ENCODE measurements at regions not wholly inside any gene's neighbourhood (a gene's known extent, or its start where the extent isn't known, plus 50 kb on each side); places are given as distances from the start of the nearest gene placed in this dataset.

DNA sequence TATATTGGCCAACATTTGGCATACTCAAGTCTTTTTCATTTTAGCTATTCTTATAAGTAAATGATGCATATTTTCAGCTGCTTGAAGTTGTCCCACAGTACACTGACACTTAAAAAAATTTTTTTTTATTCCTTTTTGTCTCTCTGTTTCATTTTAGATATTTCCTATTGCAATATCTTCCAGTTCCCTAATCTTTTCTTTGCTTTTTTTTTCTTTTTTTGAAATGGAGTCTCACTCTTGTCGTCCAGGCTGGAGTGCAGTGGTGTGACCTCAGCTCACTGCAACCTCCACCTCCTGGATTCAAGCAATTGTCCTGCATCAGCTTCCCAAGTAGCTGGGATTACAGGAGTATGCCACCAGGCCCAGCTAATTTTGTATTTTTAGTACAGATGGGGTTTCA lies 217.4 kb upstream of the KRR1 start:
- peak; percentile 93 for TF ChIP-seq ZFP30 (CRISPR knock-in tag; IDR thresholded peaks at IDR 0.05)
- no peak for TF ChIP-seq ESRRG (CRISPR knock-in tag; IDR thresholded peaks at IDR 0.05)
- TF ChIP-seq, protein P1, sequence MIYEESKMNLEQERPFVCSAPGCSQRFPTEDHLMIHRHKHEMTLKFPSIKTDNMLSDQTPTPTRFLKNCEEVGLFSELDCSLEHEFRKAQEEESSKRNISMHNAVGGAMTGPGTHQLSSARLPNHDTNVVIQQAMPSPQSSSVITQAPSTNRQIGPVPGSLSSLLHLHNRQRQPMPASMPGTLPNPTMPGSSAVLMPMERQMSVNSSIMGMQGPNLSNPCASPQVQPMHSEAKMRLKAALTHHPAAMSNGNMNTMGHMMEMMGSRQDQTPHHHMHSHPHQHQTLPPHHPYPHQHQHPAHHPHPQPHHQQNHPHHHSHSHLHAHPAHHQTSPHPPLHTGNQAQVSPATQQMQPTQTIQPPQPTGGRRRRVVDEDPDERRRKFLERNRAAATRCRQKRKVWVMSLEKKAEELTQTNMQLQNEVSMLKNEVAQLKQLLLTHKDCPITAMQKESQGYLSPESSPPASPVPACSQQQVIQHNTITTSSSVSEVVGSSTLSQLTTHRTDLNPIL (CRISPR knock-in tag; IDR thresholded peaks at IDR 0.05; ENCODE audit: low read depth), result no peak

DNA sequence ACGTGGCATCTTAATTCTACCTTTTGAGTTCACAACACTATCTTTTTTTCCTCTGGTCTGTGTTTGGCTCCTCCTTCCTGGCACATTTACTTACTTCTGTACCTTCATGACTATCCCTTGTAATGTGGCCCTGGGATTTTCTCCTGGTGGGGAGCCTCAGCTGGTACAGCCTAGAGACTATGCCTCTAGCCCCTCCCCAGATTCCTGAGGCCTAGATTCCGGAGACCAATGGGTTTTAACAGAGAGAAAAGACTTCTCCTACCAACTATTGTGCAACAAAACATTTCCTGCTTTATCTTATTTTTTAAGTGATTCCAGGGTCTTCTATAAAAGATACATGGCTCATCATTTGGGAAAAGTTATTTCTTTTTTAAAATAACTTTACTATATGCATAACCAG lies 216.2 kb upstream of the KRR1 start:
- TF ChIP-seq, protein P1 (CRISPR knock-in tag; IDR thresholded peaks at IDR 0.05; ENCODE audit: low read depth), result no peak
- TF ChIP-seq ZNF565 (CRISPR knock-in tag; conservative IDR thresholded peaks at IDR 0.05; ENCODE audit: low read depth) (no peak), ZNF8 (CRISPR knock-in tag; IDR thresholded peaks at IDR 0.05) (no peak), TCF4 (CRISPR knock-in tag; IDR thresholded peaks at IDR 0.05; ENCODE audit: borderline replicate concordance) (no peak), PPARA (CRISPR knock-in tag; IDR thresholded peaks at IDR 0.05; ENCODE audit: borderline replicate concordance) (no peak), ZFP3 (CRISPR knock-in tag; IDR thresholded peaks at IDR 0.05) (no peak), ESRRG (CRISPR knock-in tag; IDR thresholded peaks at IDR 0.05) (no peak), ZNF70 (CRISPR knock-in tag; IDR thresholded peaks at IDR 0.05) (no peak), CSDC2 (CRISPR knock-in tag; IDR thresholded peaks at IDR 0.05) (no peak), ZC3H10 (CRISPR knock-in tag; IDR thresholded peaks at IDR 0.05) (no peak), SNAI2 (CRISPR knock-in tag; IDR thresholded peaks at IDR 0.05) (no peak), RARB (CRISPR knock-in tag; IDR thresholded peaks at IDR 0.05) (no peak)
- TF ChIP-seq, protein P2, sequence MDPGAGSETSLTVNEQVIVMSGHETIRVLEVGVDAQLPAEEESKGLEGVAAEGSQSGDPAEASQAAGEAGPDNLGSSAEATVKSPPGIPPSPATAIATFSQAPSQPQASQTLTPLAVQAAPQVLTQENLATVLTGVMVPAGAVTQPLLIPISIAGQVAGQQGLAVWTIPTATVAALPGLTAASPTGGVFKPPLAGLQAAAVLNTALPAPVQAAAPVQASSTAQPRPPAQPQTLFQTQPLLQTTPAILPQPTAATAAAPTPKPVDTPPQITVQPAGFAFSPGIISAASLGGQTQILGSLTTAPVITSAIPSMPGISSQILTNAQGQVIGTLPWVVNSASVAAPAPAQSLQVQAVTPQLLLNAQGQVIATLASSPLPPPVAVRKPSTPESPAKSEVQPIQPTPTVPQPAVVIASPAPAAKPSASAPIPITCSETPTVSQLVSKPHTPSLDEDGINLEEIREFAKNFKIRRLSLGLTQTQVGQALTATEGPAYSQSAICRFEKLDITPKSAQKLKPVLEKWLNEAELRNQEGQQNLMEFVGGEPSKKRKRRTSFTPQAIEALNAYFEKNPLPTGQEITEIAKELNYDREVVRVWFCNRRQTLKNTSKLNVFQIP (CRISPR knock-in tag; IDR thresholded peaks at IDR 0.05; ENCODE audit: borderline replicate concordance, low read depth), result no peak
- TF ChIP-seq, protein P3, sequence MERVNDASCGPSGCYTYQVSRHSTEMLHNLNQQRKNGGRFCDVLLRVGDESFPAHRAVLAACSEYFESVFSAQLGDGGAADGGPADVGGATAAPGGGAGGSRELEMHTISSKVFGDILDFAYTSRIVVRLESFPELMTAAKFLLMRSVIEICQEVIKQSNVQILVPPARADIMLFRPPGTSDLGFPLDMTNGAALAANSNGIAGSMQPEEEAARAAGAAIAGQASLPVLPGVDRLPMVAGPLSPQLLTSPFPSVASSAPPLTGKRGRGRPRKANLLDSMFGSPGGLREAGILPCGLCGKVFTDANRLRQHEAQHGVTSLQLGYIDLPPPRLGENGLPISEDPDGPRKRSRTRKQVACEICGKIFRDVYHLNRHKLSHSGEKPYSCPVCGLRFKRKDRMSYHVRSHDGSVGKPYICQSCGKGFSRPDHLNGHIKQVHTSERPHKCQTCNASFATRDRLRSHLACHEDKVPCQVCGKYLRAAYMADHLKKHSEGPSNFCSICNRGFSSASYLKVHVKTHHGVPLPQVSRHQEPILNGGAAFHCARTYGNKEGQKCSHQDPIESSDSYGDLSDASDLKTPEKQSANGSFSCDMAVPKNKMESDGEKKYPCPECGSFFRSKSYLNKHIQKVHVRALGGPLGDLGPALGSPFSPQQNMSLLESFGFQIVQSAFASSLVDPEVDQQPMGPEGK (CRISPR knock-in tag; IDR thresholded peaks at IDR 0.05; ENCODE audit: borderline replicate concordance), result no peak
- TF ChIP-seq, protein P4, sequence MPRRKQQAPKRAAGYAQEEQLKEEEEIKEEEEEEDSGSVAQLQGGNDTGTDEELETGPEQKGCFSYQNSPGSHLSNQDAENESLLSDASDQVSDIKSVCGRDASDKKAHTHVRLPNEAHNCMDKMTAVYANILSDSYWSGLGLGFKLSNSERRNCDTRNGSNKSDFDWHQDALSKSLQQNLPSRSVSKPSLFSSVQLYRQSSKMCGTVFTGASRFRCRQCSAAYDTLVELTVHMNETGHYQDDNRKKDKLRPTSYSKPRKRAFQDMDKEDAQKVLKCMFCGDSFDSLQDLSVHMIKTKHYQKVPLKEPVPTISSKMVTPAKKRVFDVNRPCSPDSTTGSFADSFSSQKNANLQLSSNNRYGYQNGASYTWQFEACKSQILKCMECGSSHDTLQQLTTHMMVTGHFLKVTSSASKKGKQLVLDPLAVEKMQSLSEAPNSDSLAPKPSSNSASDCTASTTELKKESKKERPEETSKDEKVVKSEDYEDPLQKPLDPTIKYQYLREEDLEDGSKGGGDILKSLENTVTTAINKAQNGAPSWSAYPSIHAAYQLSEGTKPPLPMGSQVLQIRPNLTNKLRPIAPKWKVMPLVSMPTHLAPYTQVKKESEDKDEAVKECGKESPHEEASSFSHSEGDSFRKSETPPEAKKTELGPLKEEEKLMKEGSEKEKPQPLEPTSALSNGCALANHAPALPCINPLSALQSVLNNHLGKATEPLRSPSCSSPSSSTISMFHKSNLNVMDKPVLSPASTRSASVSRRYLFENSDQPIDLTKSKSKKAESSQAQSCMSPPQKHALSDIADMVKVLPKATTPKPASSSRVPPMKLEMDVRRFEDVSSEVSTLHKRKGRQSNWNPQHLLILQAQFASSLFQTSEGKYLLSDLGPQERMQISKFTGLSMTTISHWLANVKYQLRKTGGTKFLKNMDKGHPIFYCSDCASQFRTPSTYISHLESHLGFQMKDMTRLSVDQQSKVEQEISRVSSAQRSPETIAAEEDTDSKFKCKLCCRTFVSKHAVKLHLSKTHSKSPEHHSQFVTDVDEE (CRISPR knock-in tag; IDR thresholded peaks at IDR 0.05), result no peak
- ATAC-seq, result no peak

More for the DNA sequence above, 217.4 kb upstream of the KRR1 start:
- no peak for ATAC-seq

DNA sequence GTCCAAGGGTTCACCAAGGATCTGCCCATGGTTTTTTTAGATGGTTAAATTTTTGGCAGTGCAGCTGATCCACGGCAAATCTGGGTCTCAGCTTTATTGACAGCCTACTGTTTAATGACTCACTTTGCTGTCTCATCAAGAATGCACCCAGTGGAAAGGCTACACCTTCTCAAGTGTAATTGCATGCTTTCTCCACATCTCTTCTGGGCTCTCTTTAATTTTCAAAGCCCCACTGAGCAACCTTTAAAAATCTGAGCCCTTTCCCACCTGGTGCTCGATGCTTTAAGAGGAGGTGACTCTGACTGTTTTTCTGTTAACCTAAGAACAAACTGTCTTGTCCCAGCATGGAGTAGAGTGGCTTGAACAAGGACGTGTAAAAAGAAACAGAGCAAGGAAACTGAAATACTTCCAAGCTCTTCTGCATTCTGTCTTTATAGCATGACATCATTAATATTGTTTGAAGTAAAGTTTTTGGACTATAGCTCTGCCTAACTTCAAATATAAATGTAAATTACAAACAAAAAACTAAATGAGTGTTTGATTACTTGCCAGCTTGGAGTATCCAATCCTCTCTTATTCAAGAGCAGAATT lies 214.2 kb upstream of the KRR1 start:
- peak; percentile 43 for ATAC-seq
- TF ChIP-seq ZNF565 (CRISPR knock-in tag; conservative IDR thresholded peaks at IDR 0.05; ENCODE audit: low read depth), result no peak
- no peak for TF ChIP-seq ZFP30 (CRISPR knock-in tag; IDR thresholded peaks at IDR 0.05)
- no peak for TF ChIP-seq TCF4 (CRISPR knock-in tag; IDR thresholded peaks at IDR 0.05; ENCODE audit: borderline replicate concordance)
- no peak for TF ChIP-seq CSDC2 (CRISPR knock-in tag; IDR thresholded peaks at IDR 0.05)

DNA sequence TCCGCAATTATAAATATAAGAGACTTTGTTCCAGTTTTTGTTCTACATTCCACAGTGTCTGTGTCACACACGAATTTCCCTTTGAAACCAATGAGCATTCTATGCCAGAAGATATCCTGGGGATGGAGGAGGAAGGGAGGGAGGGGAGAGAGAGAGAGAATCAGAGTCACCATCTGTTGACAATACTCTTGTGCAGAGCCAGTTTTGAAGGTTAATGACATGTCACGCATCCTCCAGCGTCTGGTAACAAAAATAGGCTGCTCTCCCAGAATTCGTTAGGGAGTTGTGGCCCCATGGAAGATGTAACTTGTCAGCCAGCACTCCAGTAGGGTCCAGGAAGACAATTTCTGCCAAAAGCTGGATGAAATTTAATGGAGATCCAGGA lies 213.5 kb upstream of the KRR1 start:
- ATAC-seq, result peak; percentile 64
- peak; percentile 63; the same call in 1 of the 2 replicates for TF ChIP-seq TCF4 (CRISPR knock-in tag; IDR thresholded peaks at IDR 0.05; ENCODE audit: borderline replicate concordance)
- no peak for TF ChIP-seq ESRRG (CRISPR knock-in tag; IDR thresholded peaks at IDR 0.05)
- TF ChIP-seq ZNF8 (CRISPR knock-in tag; IDR thresholded peaks at IDR 0.05), result no peak

Data from SK-N-SH treated with all-trans-retinoic acid at 6 μM for 48 hours (cell line).